ENCODE measurements at regions not wholly inside any gene's neighbourhood (a gene's known extent, or its start where the extent isn't known, plus 50 kb on each side); places are given as distances from the start of the nearest gene placed in this dataset.

DNA sequence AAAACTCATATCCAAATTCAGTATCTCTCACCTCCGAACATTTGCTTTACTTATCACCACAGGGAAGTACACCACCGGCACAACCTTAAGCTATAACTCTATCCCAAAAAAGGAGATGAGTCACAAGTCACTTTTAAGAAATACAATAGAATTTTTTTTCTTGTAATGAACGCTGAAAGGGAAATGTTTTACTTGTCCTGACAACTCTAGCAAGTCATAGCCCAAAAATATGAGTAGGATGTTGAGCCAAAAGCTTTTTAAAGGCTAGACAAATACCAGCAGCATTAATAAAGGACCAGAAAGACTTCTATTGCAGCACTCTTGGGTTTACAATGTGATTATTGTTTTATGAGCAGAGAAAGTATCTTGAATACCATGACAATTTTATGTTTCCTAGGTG lies 147.3 kb upstream of the FST start:
- no peak for DNase-seq (ENCODE audit: low read depth)
- TF ChIP-seq, protein P1, sequence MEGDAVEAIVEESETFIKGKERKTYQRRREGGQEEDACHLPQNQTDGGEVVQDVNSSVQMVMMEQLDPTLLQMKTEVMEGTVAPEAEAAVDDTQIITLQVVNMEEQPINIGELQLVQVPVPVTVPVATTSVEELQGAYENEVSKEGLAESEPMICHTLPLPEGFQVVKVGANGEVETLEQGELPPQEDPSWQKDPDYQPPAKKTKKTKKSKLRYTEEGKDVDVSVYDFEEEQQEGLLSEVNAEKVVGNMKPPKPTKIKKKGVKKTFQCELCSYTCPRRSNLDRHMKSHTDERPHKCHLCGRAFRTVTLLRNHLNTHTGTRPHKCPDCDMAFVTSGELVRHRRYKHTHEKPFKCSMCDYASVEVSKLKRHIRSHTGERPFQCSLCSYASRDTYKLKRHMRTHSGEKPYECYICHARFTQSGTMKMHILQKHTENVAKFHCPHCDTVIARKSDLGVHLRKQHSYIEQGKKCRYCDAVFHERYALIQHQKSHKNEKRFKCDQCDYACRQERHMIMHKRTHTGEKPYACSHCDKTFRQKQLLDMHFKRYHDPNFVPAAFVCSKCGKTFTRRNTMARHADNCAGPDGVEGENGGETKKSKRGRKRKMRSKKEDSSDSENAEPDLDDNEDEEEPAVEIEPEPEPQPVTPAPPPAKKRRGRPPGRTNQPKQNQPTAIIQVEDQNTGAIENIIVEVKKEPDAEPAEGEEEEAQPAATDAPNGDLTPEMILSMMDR (IDR thresholded peaks at IDR 0.05; ENCODE audit: low read depth, low read length, missing control alignments) = no peak
- no peak overlapping the region for H3K4me3 ChIP-seq (ENCODE audit: low read depth, low read length)
- in situ Hi-C loops (cut with HindIII; ENCODE audit: low sequenced_read_pairs) = no loop called here

DNA sequence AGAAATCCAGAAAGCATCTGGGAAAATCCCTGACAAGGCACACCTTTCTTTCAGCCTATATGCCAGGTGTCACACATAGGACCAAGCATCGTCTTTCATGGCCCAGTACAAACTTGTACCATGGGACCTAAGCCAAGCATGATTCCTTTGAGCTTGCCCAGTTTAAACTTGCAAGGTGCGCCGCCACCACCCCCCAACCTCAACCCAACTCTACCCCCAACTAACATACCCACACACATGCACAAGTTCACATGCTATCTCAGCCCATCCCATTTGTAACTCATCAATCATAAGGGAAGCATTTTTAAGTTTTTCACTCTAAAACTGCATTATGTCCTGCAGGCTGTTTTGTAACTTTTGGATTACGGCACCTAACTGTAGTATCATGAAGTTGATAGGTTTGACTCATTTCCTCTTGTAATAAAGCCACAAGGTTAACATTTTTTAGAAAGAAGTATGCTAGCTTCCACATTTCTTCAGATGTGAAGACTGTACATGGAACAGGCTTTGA lies 145.9 kb upstream of the FST start:
- no peak for DNase-seq (ENCODE audit: low read depth)
- TF ChIP-seq, protein P1 (IDR thresholded peaks at IDR 0.05; ENCODE audit: low read depth, low read length, missing control alignments) = no peak
- in situ Hi-C loops (cut with HindIII; ENCODE audit: low sequenced_read_pairs) = no loop called here
- no peak overlapping the region for H3K4me3 ChIP-seq (ENCODE audit: low read depth, low read length)

DNA sequence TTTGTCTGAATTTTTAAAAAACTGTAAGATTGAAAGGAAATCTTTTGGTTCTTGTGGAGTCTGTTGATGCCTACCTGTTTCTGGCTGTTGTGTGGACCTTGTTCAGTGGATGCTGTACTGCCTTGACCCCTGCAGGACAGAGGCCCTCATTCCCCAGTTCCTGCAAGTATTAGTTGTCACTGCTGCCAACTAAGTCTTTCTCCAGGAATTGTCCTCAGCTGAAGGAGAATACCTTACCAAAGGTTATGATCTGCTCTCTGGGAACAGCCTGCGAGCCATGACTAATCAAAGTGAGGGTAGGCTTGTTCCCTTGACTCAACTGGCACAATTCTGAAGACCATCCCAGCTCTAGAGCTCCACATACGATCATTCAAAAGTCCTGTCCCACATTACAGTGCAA lies 145.3 kb upstream of the FST start:
- in situ Hi-C loops (cut with HindIII; ENCODE audit: low sequenced_read_pairs) = no loop called here
- no peak overlapping the region for H3K4me3 ChIP-seq (ENCODE audit: low read depth, low read length)
- TF ChIP-seq, protein P1 (IDR thresholded peaks at IDR 0.05; ENCODE audit: low read depth, low read length, missing control alignments) = peak; percentile 14
- DNase-seq (ENCODE audit: low read depth) = no peak

DNA sequence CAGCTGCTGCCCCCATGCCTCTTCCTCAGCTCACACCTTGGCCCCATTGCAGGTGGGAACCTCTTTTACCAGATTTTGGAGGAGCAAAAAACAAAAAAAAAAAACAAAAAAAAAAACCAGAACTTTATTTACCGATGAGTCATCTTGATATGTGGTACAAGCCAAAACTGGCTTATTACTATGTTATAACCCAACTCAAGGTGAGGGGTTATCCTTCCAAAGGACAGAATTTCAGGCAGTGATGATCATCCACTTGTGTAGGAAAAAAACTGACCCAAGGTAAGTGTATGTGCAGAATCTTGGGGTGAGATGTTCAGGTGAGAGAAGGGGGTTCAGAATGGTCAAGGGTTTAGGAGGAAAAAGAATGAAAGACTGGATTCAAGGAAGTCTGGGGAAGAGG lies 142.6 kb upstream of the FST start:
- in situ Hi-C loops (cut with HindIII; ENCODE audit: low sequenced_read_pairs) = no loop called here
- DNase-seq (ENCODE audit: low read depth) = no peak
- H3K4me3 ChIP-seq (ENCODE audit: low read depth, low read length) = no peak overlapping the region
- TF ChIP-seq, protein P1 (IDR thresholded peaks at IDR 0.05; ENCODE audit: low read depth, low read length, missing control alignments) = no peak

DNA sequence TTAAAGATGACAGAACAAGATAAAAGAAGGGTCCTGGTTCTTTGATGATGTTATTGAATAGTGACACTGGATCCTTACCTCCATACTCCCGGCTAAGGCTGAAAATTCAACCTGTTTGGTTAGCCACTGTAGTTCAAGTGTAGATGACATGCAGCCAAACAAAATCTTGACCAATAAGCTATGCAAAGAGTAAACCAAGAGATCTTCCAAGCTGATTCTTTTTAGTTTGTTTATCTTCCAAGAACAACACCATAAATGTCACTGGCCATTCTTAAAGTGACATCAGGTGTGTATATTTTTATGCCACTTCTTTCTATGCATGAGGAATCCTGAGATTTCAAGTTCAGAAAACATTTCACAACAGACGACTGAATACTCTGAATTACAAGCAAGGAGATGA lies 141.5 kb upstream of the FST start:
- TF ChIP-seq, protein P1 (IDR thresholded peaks at IDR 0.05; ENCODE audit: low read depth, low read length, missing control alignments) = no peak
- no peak for DNase-seq (ENCODE audit: low read depth)
- in situ Hi-C loops (cut with HindIII; ENCODE audit: low sequenced_read_pairs) = no loop called here
- H3K4me3 ChIP-seq (ENCODE audit: low read depth, low read length) = no peak overlapping the region

DNA sequence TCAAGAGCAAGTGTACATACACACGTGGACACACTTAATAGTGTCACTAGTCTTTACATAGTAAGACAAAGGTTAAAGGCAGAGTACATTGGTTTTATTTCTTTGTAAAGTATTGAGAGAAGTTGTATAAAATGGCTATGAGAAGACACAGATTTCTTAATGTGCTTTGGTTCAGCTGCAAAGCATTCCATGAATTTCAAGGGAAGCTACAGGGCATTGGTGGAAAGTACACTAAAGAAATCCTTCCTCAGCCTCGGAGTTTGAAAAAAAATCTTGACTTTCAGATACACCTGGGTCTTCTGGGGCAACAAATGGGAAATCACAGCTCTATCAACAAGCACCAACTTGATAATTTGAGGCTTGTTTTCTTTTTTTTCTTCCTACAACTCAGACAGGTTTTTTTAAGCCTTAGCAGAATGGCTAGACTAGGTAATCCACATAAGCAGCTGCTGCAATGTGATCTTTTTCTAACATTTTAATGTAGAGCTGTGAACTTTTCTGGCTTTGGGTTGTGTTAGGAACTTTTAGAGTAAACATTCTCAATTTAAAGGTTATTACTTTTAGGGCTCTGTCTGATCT lies 140.4 kb upstream of the FST start:
- TF ChIP-seq, protein P1 (IDR thresholded peaks at IDR 0.05; ENCODE audit: low read depth, low read length, missing control alignments) = no peak
- no peak overlapping the region for H3K4me3 ChIP-seq (ENCODE audit: low read depth, low read length)
- in situ Hi-C loops (cut with HindIII; ENCODE audit: low sequenced_read_pairs) = no loop called here
- no peak for DNase-seq (ENCODE audit: low read depth)

Data from astrocyte of the cerebellum (primary cell).